ENCODE measurements at regions not wholly inside any gene's neighbourhood (a gene's known extent, or its start where the extent isn't known, plus 50 kb on each side); places are given as distances from the start of the nearest gene placed in this dataset.

DNA sequence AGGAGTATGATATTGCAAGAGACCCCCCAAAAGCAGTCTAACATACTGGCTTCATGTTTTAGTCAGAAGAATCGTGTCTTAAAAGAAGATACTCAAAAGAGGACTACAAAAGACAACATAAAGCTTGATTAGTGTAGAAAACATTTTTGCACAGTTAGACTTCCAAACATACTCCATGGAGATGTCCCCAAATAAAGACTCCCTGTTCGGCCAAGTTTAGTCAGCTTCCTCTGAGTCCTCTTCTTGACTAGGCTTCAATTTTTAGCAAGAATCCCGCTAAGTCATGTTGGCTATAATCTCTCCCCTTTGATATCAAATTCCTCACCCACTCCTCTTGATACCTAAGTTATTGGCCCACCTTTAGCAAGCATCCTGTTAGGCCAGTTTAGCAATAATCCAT is 298.0 kb downstream of the RMST start:
- WGBS (ENCODE audit: insufficient coverage, low coverage, missing lambda C conversion rate), result 0% methylated on average over 3 of the region's 3 CpGs

DNA sequence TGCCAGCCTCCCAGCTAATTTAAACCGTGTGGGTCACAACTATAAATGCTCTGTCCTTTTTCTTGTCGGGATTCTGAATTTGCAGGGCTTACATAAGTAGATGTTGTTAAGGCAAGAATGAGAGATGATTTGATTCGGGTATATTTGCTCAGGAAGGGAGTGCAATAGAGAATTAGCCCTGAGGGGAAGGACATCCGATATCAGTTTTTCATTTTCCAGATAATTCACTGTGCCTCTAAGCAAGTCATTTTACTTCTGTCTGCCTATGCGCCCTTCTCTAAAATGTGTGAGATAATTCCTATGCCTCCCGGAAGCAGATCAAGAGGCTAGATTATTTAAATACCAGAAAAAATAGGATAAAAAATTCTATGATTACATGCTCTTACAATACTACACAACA is 300.5 kb downstream of the RMST start:
- BruUV-seq (replicated peaks), result no TSS peak
- DNase-seq (ENCODE audit: extremely low read depth in 1 of 4, low spot score in 3 of 4), result no peak
- H3K9ac ChIP-seq (ENCODE audit: insufficient read depth in 1 of 2, low read depth in 2 of 2, low read length in 2 of 2), result no peak overlapping the region
- H3K9me1 ChIP-seq (ENCODE audit: control insufficient read depth, insufficient read depth, low read length), result no peaks in the 10 kb centered on the region
- H3K4me2 ChIP-seq (ENCODE audit: insufficient read depth, low read length), result no peak overlapping the region
- ChIA-PET POLR2A (no interaction called here), CTCF (ENCODE audit: low intra/inter-chr PET ratio) (no interaction called here)
- no peaks in the 10 kb centered on the region for H3K4me1 ChIP-seq (replicated peaks in 1 of 2; ENCODE audit: control insufficient read depth in 2 of 2, insufficient read depth in 2 of 2, low read length in 2 of 2)
- no peaks in the 10 kb centered on the region for H4K20me1 ChIP-seq (replicated peaks; ENCODE audit: control insufficient read depth, insufficient read depth, low read length)
- H2AFZ ChIP-seq (ENCODE audit: low read depth, low read length), result no peak overlapping the region
- no peaks in the 10 kb centered on the region for H3K27me3 ChIP-seq (ENCODE audit: control insufficient read depth in 2 of 2, insufficient read depth in 2 of 2, low read length in 2 of 2)
- FAIRE-seq, result no peak
- H3K79me2 ChIP-seq (ENCODE audit: control insufficient read depth, insufficient read depth, low read length), result no peaks in the 10 kb centered on the region
- ATAC-seq, result no peak
- WGBS (ENCODE audit: insufficient coverage, low coverage, missing lambda C conversion rate), result 2% methylated on average over 6 of the region's 6 CpGs
- no peak overlapping the region for H3K27ac ChIP-seq (ENCODE audit: extremely low read depth, low read depth, low read length)
- H3K9me3 ChIP-seq (replicated peaks; ENCODE audit: control insufficient read depth, insufficient read depth, low read depth, low read length), result no peaks in the 10 kb centered on the region
- intact Hi-C loops (cut with micrococcal nuclease), result no loop called here
- no peak for TF ChIP-seq NEUROD1 (IDR thresholded peaks at IDR 0.05; ENCODE audit: borderline replicate concordance, low read depth, low read length, partially characterized antibody)
- TF ChIP-seq, protein P1, sequence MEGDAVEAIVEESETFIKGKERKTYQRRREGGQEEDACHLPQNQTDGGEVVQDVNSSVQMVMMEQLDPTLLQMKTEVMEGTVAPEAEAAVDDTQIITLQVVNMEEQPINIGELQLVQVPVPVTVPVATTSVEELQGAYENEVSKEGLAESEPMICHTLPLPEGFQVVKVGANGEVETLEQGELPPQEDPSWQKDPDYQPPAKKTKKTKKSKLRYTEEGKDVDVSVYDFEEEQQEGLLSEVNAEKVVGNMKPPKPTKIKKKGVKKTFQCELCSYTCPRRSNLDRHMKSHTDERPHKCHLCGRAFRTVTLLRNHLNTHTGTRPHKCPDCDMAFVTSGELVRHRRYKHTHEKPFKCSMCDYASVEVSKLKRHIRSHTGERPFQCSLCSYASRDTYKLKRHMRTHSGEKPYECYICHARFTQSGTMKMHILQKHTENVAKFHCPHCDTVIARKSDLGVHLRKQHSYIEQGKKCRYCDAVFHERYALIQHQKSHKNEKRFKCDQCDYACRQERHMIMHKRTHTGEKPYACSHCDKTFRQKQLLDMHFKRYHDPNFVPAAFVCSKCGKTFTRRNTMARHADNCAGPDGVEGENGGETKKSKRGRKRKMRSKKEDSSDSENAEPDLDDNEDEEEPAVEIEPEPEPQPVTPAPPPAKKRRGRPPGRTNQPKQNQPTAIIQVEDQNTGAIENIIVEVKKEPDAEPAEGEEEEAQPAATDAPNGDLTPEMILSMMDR (IDR thresholded peaks at IDR 0.05 in 2 of 3, conservative IDR thresholded peaks at IDR 0.05 in 1 of 3; ENCODE audit: insufficient read depth in 2 of 3, low read depth in 1 of 3, low read length in 3 of 3), result no peak
- TF ChIP-seq ADNP (tag; IDR thresholded peaks at IDR 0.05), result no peak
- no peak for TF ChIP-seq GATAD2A (IDR thresholded peaks at IDR 0.05)
- TF ChIP-seq, protein P2, sequence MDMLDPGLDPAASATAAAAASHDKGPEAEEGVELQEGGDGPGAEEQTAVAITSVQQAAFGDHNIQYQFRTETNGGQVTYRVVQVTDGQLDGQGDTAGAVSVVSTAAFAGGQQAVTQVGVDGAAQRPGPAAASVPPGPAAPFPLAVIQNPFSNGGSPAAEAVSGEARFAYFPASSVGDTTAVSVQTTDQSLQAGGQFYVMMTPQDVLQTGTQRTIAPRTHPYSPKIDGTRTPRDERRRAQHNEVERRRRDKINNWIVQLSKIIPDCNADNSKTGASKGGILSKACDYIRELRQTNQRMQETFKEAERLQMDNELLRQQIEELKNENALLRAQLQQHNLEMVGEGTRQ (CRISPR knock-in tag; IDR thresholded peaks at IDR 0.05), result no peak
- no peak for TF ChIP-seq ESRRA (IDR thresholded peaks at IDR 0.05; ENCODE audit: borderline replicate concordance, low read depth)
- no peak for TF ChIP-seq ZBTB8A (IDR thresholded peaks at IDR 0.05; ENCODE audit: partially characterized antibody)
- no peak for TF ChIP-seq CC2D1A (IDR thresholded peaks at IDR 0.05)
- no peaks in the 10 kb centered on the region for H3K36me3 ChIP-seq (ENCODE audit: control insufficient read depth, insufficient read depth, low read length)
- in situ Hi-C loops (cut with MboI), result no loop called here
- no peak overlapping the region for H3K4me3 ChIP-seq

More for the DNA sequence above, 298.0 kb downstream of the RMST start:
- in situ Hi-C loops (cut with MboI) (no loop called here), intact Hi-C loops (cut with micrococcal nuclease) (no loop called here)
- no peaks in the 10 kb centered on the region for H3K9me3 ChIP-seq (replicated peaks; ENCODE audit: control insufficient read depth, insufficient read depth, low read depth, low read length)
- no peaks in the 10 kb centered on the region for H4K20me1 ChIP-seq (replicated peaks; ENCODE audit: control insufficient read depth, insufficient read depth, low read length)
- ChIA-PET POLR2A (no interaction called here), CTCF (ENCODE audit: low intra/inter-chr PET ratio) (no interaction called here)
- H3K27me3 ChIP-seq (ENCODE audit: control insufficient read depth in 2 of 2, insufficient read depth in 2 of 2, low read length in 2 of 2), result no peaks in the 10 kb centered on the region
- no peak overlapping the region for H3K27ac ChIP-seq (ENCODE audit: extremely low read depth, low read depth, low read length)
- TF ChIP-seq ESRRA (IDR thresholded peaks at IDR 0.05; ENCODE audit: borderline replicate concordance, low read depth) (no peak), ZNF134 (CRISPR knock-in tag; conservative IDR thresholded peaks at IDR 0.05) (no peak), RFX7 (CRISPR knock-in tag; IDR thresholded peaks at IDR 0.05) (no peak), COPS2 (conservative IDR thresholded peaks at IDR 0.05) (no peak), MTA1 (IDR thresholded peaks at IDR 0.05; ENCODE audit: borderline replicate concordance) (no peak), FOXJ3 (CRISPR knock-in tag; IDR thresholded peaks at IDR 0.05) (no peak), RBM39 (optimal IDR thresholded peaks at IDR 0.05; ENCODE audit: low read depth, low read length) (no peak), LCOR (CRISPR knock-in tag; IDR thresholded peaks at IDR 0.05) (no peak), ZNF197 (CRISPR knock-in tag; IDR thresholded peaks at IDR 0.05; ENCODE audit: low read depth) (no peak)
- TF ChIP-seq, protein P3, sequence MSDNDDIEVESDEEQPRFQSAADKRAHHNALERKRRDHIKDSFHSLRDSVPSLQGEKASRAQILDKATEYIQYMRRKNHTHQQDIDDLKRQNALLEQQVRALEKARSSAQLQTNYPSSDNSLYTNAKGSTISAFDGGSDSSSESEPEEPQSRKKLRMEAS (CRISPR knock-in tag; IDR thresholded peaks at IDR 0.05), result no peak
- H3K4me3 ChIP-seq, result no peak overlapping the region
- no peaks in the 10 kb centered on the region for H3K4me1 ChIP-seq (replicated peaks in 1 of 2; ENCODE audit: control insufficient read depth in 2 of 2, insufficient read depth in 2 of 2, low read length in 2 of 2)
- H3K9me1 ChIP-seq (ENCODE audit: control insufficient read depth, insufficient read depth, low read length), result no peaks in the 10 kb centered on the region
- no peak overlapping the region for H3K9ac ChIP-seq (ENCODE audit: insufficient read depth in 1 of 2, low read depth in 2 of 2, low read length in 2 of 2)
- no peak for DNase-seq (ENCODE audit: extremely low read depth in 1 of 4, low spot score in 3 of 4)
- no TSS peak for BruUV-seq (replicated peaks)
- no peaks in the 10 kb centered on the region for H3K36me3 ChIP-seq (ENCODE audit: control insufficient read depth, insufficient read depth, low read length)
- no peak for ATAC-seq
- no peak for FAIRE-seq
- H3K79me2 ChIP-seq (ENCODE audit: control insufficient read depth, insufficient read depth, low read length), result no peaks in the 10 kb centered on the region
- H3K4me2 ChIP-seq (ENCODE audit: insufficient read depth, low read length), result no peak overlapping the region
- H2AFZ ChIP-seq (ENCODE audit: low read depth, low read length), result no peak overlapping the region

All from K562 (cell line).